ENCODE measurements at regions not wholly inside any gene's neighbourhood (a gene's known extent, or its start where the extent isn't known, plus 50 kb on each side); places are given as distances from the start of the nearest gene placed in this dataset. TPM values are rescaled to one million over a fixed set of nuclear protein-coding genes. Genes with fewer than 3 reads are reported as not detected.

- ATAC-seq (ENCODE audit: low read depth) = no peak
Observed at GRCh38 chr17:62119373-62119772, 54.3 kb upstream of the MED13 start.

More at GRCh38 chr17:62119373-62119772, 54.3 kb upstream of the MED13 start:
- no peaks in the 10 kb centered on the region for H3K4me1 ChIP-seq (ENCODE audit: control insufficient read depth in 2 of 2, insufficient read depth in 2 of 2, low read length in 2 of 2)
- Mint-ChIP-seq H3K27me3 (peaks cover 8% of the 10 kb centered on the region), H3K27ac (no peak overlapping the region), H3K9me3 (ENCODE audit: insufficient read depth) (no peaks in the 10 kb centered on the region), H3K4me3 (no peak overlapping the region), H3K4me1 (peaks cover 5% of the 10 kb centered on the region)
- H3K36me3 ChIP-seq (replicated peaks in 1 of 2; ENCODE audit: control extremely low read depth in 1 of 2, control insufficient read depth in 1 of 2, extremely low read depth in 1 of 2, insufficient read depth in 2 of 2, low read length in 1 of 2) = no peaks in the 10 kb centered on the region
- H3K27me3 ChIP-seq (replicated peaks in 1 of 4; ENCODE audit: control extremely low read depth in 1 of 4, control insufficient read depth in 3 of 4, insufficient read depth in 4 of 4, low read length in 3 of 4) = peaks cover 0 to 3% (median 0%) of the 10 kb centered on the region in 4 experiments
- intact Hi-C loops (cut with micrococcal nuclease) = loop anchor here (10.0 kb wide), 1 partner anchor 705 kb away; no protein-coding TSS in a partner anchor
- no peaks in the 10 kb centered on the region for H3K79me2 ChIP-seq (ENCODE audit: control insufficient read depth, insufficient read depth, low read length)
- no peaks in the 10 kb centered on the region for H4K20me1 ChIP-seq (ENCODE audit: control insufficient read depth, insufficient read depth, low read length, poor library complexity, severe bottlenecking)
- ChIA-PET POLR2A (no interaction called here), CTCF (no interaction called here)
- TF ChIP-seq CTCF (IDR thresholded peaks at IDR 0.05) (no peak), EZH2 (IDR thresholded peaks at IDR 0.05; ENCODE audit: borderline replicate concordance, insufficient read depth, low read depth, low read length, poor library complexity, severe bottlenecking) (no peak)
- no peak for DNase-seq
- no peak overlapping the region for H3K9ac ChIP-seq (ENCODE audit: low read length)
- peak overlapping the region; percentile 26 for H2AFZ ChIP-seq (ENCODE audit: insufficient read depth, low read depth, low read length, poor library complexity, severe bottlenecking)
- H3K27ac ChIP-seq (ENCODE audit: low read length in 2 of 2) = no peak overlapping the region
- no peak overlapping the region for H3K4me3 ChIP-seq (ENCODE audit: control extremely low read depth in 1 of 5, extremely low read depth in 1 of 5, insufficient read depth in 1 of 5, low read depth in 2 of 5, low read length in 4 of 5)
- peaks cover 0 to 3% (median 0%) of the 10 kb centered on the region in 3 donors for H3K9me3 ChIP-seq (ENCODE audit: control extremely low read depth in 1 of 3, control insufficient read depth in 2 of 3, insufficient read depth in 1 of 3, low read length in 2 of 3)
- no CpG with 5 or more reads among the region's 2 CpGs for WGBS (ENCODE audit: insufficient coverage)
- no peak overlapping the region for H3K4me2 ChIP-seq (replicated peaks; ENCODE audit: low read depth, low read length, poor library complexity, severe bottlenecking)

Small RNA genes in the stretch of these regions (small RNA-seq; reads per million reads assigned to genes)
- gene RF00019 (ENCODE audit: insufficient read length, low read depth, low replicate concordance) = not detected

Data from B cell (primary cell).